ENCODE measurements at regions not wholly inside any gene's neighbourhood (a gene's known extent, or its start where the extent isn't known, plus 50 kb on each side); places are given as distances from the start of the nearest gene placed in this dataset.

GRCh38 chr3:141418751-141419150, 50.4 kb downstream of the ZBTB38 start:
- WGBS, 3 donors, result 96 to 97% (median 97%) methylated on average over 4 of the region's 4 CpGs
- DNase-seq, result no peak
- TF ChIP-seq, protein P1, sequence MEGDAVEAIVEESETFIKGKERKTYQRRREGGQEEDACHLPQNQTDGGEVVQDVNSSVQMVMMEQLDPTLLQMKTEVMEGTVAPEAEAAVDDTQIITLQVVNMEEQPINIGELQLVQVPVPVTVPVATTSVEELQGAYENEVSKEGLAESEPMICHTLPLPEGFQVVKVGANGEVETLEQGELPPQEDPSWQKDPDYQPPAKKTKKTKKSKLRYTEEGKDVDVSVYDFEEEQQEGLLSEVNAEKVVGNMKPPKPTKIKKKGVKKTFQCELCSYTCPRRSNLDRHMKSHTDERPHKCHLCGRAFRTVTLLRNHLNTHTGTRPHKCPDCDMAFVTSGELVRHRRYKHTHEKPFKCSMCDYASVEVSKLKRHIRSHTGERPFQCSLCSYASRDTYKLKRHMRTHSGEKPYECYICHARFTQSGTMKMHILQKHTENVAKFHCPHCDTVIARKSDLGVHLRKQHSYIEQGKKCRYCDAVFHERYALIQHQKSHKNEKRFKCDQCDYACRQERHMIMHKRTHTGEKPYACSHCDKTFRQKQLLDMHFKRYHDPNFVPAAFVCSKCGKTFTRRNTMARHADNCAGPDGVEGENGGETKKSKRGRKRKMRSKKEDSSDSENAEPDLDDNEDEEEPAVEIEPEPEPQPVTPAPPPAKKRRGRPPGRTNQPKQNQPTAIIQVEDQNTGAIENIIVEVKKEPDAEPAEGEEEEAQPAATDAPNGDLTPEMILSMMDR (IDR thresholded peaks at IDR 0.05), result no peak
- intact Hi-C loops (cut with DNase I), result no loop called here
- H3K36me3 ChIP-seq (ENCODE audit: insufficient read depth in 1 of 2, low read depth in 1 of 2), result peaks cover 2 to 48% of the 10 kb centered on the region in 2 donors
- H3K9me3 ChIP-seq, result no peaks in the 10 kb centered on the region
- H3K27me3 ChIP-seq (ENCODE audit: insufficient read depth in 3 of 3, low read length in 2 of 3), result no peaks in the 10 kb centered on the region
- peaks cover 7% of the 10 kb centered on the region for H3K4me1 ChIP-seq
- ATAC-seq, result no peak
- no peak overlapping the region for H3K27ac ChIP-seq
- no peak overlapping the region for H3K4me3 ChIP-seq

GRCh38 chr3:141419946-141420345, 51.6 kb downstream of the ZBTB38 start:
- 72 to 81% (median 74%) methylated on average over 5 of the region's 5 CpGs for WGBS, 3 donors
- Histone ChIP-seq H3K27me3 (ENCODE audit: insufficient read depth in 3 of 3, low read length in 2 of 3) (no peaks in the 10 kb centered on the region), H3K4me1 (peaks cover under 1% of the 10 kb centered on the region), H3K9me3 (no peaks in the 10 kb centered on the region), H3K27ac (no peak overlapping the region), H3K36me3 (ENCODE audit: insufficient read depth in 1 of 2, low read depth in 1 of 2) (peaks cover 0 to 38% of the 10 kb centered on the region in 2 donors), H3K4me3 (no peak overlapping the region)
- no peak for DNase-seq
- TF ChIP-seq, protein P1 (IDR thresholded peaks at IDR 0.05), result no peak
- intact Hi-C loops (cut with DNase I), result no loop called here
- ATAC-seq, result peak in 1 of 4 donors; percentile 26

DNA sequence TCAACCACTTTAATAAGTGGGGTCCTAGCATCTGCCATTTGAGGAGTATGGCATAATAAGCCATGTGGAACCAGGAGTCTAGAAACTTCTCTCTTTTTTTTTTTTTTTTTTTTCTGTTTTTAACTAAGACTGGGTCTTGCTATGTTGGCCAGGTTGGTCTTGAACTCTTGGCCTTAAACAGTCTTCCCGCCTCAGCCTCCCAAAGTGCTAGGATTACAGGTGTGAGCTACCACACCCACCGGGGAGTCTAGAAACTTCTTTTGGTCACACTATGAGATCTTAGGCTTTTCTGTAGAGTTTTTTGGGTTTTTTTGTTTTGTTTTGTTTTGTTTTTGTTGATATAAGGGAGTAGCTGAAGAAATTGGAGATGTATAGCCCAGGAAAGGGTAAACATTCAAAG, 52.9 kb downstream of the ZBTB38 start:
- Histone ChIP-seq H3K27me3 (ENCODE audit: insufficient read depth in 3 of 3, low read length in 2 of 3) (no peaks in the 10 kb centered on the region), H3K27ac (no peak overlapping the region), H3K4me3 (no peak overlapping the region), H3K4me1 (peaks cover 13% of the 10 kb centered on the region), H3K9me3 (no peaks in the 10 kb centered on the region), H3K36me3 (ENCODE audit: insufficient read depth in 1 of 2, low read depth in 1 of 2) (peaks cover 0 to 27% of the 10 kb centered on the region in 2 donors)
- TF ChIP-seq, protein P1 (IDR thresholded peaks at IDR 0.05), result no peak
- no peak for DNase-seq
- intact Hi-C loops (cut with DNase I), result no loop called here
- 90 to 98% (median 96%) methylated on average over 2 of the region's 2 CpGs for WGBS, 3 donors
- ATAC-seq, result no peak

GRCh38 chr3:141421639-141422319, 53.5 kb downstream of the ZBTB38 start:
- Histone ChIP-seq H3K4me1 (peaks cover 19% of the 10 kb centered on the region), H3K9me3 (no peaks in the 10 kb centered on the region), H3K4me3 (no peak overlapping the region), H3K36me3 (ENCODE audit: insufficient read depth in 1 of 2, low read depth in 1 of 2) (peaks cover 0 to 23% of the 10 kb centered on the region in 2 donors), H3K27ac (peak overlapping the region; percentile 10), H3K27me3 (ENCODE audit: insufficient read depth in 3 of 3, low read length in 2 of 3) (no peaks in the 10 kb centered on the region)
- TF ChIP-seq, protein P1 (IDR thresholded peaks at IDR 0.05), result no peak
- intact Hi-C loops (cut with DNase I), result no loop called here
- whole genome bisulfite sequencing, 3 donors, result 84 to 94% (median 89%) methylated on average over 5 of the region's 5 CpGs
- peak in 1 of 4 donors; percentile 13 for ATAC-seq
- no peak for DNase-seq

All from psoas muscle (tissue), 7 donors.